Cardiac fibroblast (primary cell): ENCODE measurements at regions not wholly inside any gene's neighbourhood (a gene's known extent, or its start where the extent isn't known, plus 50 kb on each side); places are given as distances from the start of the nearest gene placed in this dataset.
A peak's percentile ranks its signal among the peaks of the same experiment; 100 is the strongest.

Experiments used
- DNase-seq, 2 donors: peaks; one replicate each; pipeline versions ENCODE4 v3.0.0 to v3.0.0-alpha.2; 2010; ENCODE audit warnings: low read depth in 2 of 2
- H3K4me3 ChIP-seq, 2 donors: replicated peaks in 1 of 2; 1 replicate in 1 of 2; 2 replicates in 1 of 2; pipeline ENCODE4 v1.5.1; 2011; ENCODE audit warnings: low read depth in 2 of 2, low read length in 2 of 2, mild to moderate bottlenecking in 2 of 2, moderate library complexity in 1 of 2
- CTCF ChIP-seq: IDR thresholded peaks from one replicate; pipeline ENCODE4 v1.5.1; 2011; ENCODE audit warnings: low read depth, mild to moderate bottlenecking, low read length, inconsistent platforms

GRCh38 chr5:54743997-54744788 is 226.6 kb downstream of the SNX18 start:
- no peak for TF ChIP-seq CTCF
- DNase-seq, result peak; percentile 94 to 96
- no peak overlapping the region for H3K4me3 ChIP-seq

DNA sequence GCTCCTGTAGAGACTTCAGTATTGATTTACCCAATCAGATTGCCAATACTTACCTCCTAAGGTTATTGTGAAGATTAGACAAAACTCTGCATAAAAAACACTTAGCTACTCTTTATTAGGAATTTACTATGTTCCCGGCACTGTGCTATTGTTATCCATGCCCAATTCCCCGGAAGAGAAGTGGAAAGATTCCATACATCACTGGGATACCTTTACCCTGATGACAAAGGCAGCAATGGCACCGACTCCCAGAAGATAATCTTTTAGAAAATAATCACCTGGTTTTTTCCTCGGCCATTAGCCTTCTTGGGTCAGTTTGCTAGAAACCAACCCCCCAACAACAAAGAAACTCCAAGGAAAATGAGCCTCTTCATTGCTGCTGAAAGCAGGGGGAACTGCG is 226.0 kb downstream of the SNX18 start:
- no peak for DNase-seq
- no peak overlapping the region for H3K4me3 ChIP-seq
- no peak for TF ChIP-seq CTCF

DNA sequence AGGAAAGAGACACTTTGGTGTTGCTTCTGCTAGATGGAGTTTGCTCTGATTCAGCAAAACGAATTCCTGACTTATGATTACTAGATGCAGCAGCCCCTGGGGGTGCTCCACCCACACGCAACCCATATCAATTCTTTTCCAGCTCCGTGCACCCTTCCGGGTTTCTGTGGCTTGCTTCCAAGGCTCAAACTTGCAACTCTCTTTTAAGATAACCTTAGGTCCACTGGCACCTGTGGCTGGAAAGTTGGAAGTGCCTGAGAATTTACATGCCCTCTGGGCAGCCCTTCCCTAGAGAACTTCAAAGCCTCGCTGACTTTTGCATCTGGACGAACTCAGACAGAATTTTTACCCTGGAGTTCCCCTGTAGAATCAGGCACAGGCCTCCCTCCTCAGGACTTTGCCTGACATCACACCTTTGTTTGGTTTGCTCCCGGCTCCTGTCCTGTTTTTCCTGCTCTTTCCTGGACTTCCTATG is 224.9 kb downstream of the SNX18 start:
- peak; percentile 69 to 71 for DNase-seq
- no peak overlapping the region for H3K4me3 ChIP-seq
- TF ChIP-seq CTCF, result no peak

GRCh38 chr5:54741711-54742110 is 224.2 kb downstream of the SNX18 start:
- DNase-seq, result no peak
- TF ChIP-seq CTCF, result no peak
- no peak overlapping the region for H3K4me3 ChIP-seq

GRCh38 chr5:54740141-54740540 is 222.6 kb downstream of the SNX18 start:
- no peak for TF ChIP-seq CTCF
- DNase-seq, result no peak
- H3K4me3 ChIP-seq, result no peak overlapping the region

DNA sequence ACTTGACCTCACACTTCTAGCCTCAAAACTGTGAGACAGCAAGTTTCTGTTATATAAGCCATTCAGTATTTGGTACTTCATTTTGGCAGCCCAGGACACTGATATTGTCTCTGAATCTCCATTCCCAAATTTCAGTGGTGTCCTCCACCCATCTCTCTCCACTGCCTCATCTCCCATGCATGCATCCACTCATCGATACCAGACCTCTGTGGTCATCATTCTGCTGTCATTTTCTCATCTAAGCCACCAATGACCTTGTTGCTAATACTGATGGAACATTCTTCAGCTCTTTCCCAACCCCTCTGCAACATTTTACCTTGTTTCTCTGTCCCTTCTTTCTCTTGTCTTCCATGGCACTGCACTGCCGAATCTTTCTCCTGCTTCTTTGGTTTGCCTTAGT is 221.8 kb downstream of the SNX18 start:
- TF ChIP-seq CTCF, result no peak
- H3K4me3 ChIP-seq, result no peak overlapping the region
- DNase-seq, result no peak
